LNCAP (cell line): ENCODE measurements at regions not wholly inside any gene's neighbourhood (a gene's known extent, or its start where the extent isn't known, plus 50 kb on each side); places are given as distances from the start of the nearest gene placed in this dataset.

ENCODE experiments used
- CTCF ChIP-seq: fragments of 450-650 bp; IDR thresholded peaks from 2 replicates; pipeline ENCODE4 v1.5.1; 2017; ENCODE audit warnings: mild to moderate bottlenecking

GRCh38 chr3:104717828-104718196 lies 648.9 kb upstream of the ALCAM start:
- no peak for TF ChIP-seq CTCF

- no peak for TF ChIP-seq CTCF
Observed at GRCh38 chr3:104723000-104723399, 643.7 kb upstream of the ALCAM start.

GRCh38 chr3:104731074-104731473 lies 635.6 kb upstream of the ALCAM start:
- TF ChIP-seq CTCF: no peak

GRCh38 chr3:104734627-104735026 lies 632.1 kb upstream of the ALCAM start:
- TF ChIP-seq CTCF: no peak

- no peak for TF ChIP-seq CTCF
Observed at GRCh38 chr3:104735691-104736090, 631.0 kb upstream of the ALCAM start.

- no peak for TF ChIP-seq CTCF
Observed at GRCh38 chr3:104738271-104738670, 628.4 kb upstream of the ALCAM start.

GRCh38 chr3:104740874-104741379 lies 625.8 kb upstream of the ALCAM start:
- TF ChIP-seq CTCF: no peak

- no peak for TF ChIP-seq CTCF
Observed at GRCh38 chr3:104742044-104742443, 624.7 kb upstream of the ALCAM start.
